ENCODE measurements at regions not wholly inside any gene's neighbourhood (a gene's known extent, or its start where the extent isn't known, plus 50 kb on each side); places are given as distances from the start of the nearest gene placed in this dataset.

DNA sequence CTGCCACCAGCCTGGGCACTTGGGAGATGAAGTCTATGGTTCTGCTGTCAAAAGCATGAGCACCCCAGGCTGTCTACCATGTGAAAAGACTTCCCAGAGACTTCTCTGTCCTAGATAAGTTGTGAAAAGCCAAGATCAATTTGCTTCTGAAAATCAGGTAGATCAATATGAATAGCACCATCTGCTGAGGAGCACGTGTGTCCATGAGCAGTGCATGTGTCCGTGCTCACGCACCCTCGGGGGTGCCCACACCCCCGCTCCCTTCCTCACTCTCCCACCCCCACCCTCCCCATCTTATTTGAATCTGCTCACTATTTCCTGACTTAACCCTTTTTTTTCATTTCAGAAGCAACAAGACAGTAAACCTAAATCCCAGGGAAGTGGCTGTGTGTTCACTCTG is 238.3 kb upstream of the SDK2 start:
- TF ChIP-seq, protein P1, sequence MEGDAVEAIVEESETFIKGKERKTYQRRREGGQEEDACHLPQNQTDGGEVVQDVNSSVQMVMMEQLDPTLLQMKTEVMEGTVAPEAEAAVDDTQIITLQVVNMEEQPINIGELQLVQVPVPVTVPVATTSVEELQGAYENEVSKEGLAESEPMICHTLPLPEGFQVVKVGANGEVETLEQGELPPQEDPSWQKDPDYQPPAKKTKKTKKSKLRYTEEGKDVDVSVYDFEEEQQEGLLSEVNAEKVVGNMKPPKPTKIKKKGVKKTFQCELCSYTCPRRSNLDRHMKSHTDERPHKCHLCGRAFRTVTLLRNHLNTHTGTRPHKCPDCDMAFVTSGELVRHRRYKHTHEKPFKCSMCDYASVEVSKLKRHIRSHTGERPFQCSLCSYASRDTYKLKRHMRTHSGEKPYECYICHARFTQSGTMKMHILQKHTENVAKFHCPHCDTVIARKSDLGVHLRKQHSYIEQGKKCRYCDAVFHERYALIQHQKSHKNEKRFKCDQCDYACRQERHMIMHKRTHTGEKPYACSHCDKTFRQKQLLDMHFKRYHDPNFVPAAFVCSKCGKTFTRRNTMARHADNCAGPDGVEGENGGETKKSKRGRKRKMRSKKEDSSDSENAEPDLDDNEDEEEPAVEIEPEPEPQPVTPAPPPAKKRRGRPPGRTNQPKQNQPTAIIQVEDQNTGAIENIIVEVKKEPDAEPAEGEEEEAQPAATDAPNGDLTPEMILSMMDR (conservative IDR thresholded peaks at IDR 0.05 in 1 of 2, IDR thresholded peaks at IDR 0.05 in 1 of 2; ENCODE audit: extremely low read depth in 1 of 2, insufficient read depth in 1 of 2, low read depth in 1 of 2, low read length in 2 of 2) = no peak
- TF ChIP-seq EZH2 (IDR thresholded peaks at IDR 0.05; ENCODE audit: borderline replicate concordance, low read length) = no peak
